Colonic mucosa (tissue), 4 donors: ENCODE measurements at regions not wholly inside any gene's neighbourhood (a gene's known extent, or its start where the extent isn't known, plus 50 kb on each side); places are given as distances from the start of the nearest gene placed in this dataset.

Source experiments
- DNase-seq: peaks from one replicate; pipeline ENCODE4 v3.0.0-alpha.2; 2020
- H3K27ac ChIP-seq: fragments of 200-600 bp; one replicate; pipeline ENCODE4 v1.8.0; 2021
- H3K27me3 ChIP-seq: fragments of 200-600 bp; one replicate; pipeline ENCODE4 v1.8.0; 2021
- H3K36me3 ChIP-seq: fragments of 200-600 bp; one replicate; pipeline ENCODE4 v1.8.0; 2021
- H3K4me1 ChIP-seq: fragments of 200-600 bp; one replicate; pipeline ENCODE4 v1.8.0; 2021; ENCODE audit warnings: mild to moderate bottlenecking
- H3K4me3 ChIP-seq: fragments of 200-600 bp; one replicate; pipeline ENCODE4 v1.8.0; 2021
- H3K9ac ChIP-seq, 2 donors: one replicate each; pipeline ENCODE4 v1.7.0; 2013; ENCODE audit warnings: control low read depth in 2 of 2, low read depth in 2 of 2, low read length in 2 of 2
- H3K9me3 ChIP-seq: fragments of 200-600 bp; one replicate; pipeline ENCODE4 v1.8.0; 2021
- intact Hi-C: fragments of 100-400 bp; cut with DNase I; formaldehyde crosslinking; loops from one replicate; pipeline ENCODE4 v1.14.1; 2022
- TF ChIP-seq, protein P1 (sequence below): fragments of 200-600 bp; IDR thresholded peaks from one replicate; pipeline ENCODE4 v1.8.0; 2022; ENCODE audit warnings: antibody characterized with exemption, mild to moderate bottlenecking
- donor health status: healthy.
- donor health status: DM: no; HTN: no; CAD: no.
- donor health status: DM: no; HTN: no; CAD: no.

DNA sequence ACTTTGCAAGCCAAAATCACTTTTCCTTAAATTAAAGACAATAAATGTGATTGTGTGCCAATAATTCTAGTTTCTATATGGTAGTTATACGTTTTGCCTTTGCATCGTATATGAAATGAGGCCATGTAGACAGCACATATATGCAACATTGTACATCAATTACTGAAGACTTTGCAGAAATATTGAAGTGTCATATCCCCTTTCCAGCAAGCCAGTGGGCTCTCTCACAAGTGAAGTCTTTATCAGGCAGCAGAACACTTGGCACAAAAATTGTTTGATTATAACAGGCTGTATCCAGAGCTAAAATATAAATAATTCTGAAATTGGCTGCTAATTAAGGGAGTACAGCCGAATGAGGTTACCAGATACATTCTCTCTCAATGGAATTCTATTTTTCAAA is 588.6 kb upstream of the SEMA3D start:
- no peak for DNase-seq
- TF ChIP-seq, protein P1, sequence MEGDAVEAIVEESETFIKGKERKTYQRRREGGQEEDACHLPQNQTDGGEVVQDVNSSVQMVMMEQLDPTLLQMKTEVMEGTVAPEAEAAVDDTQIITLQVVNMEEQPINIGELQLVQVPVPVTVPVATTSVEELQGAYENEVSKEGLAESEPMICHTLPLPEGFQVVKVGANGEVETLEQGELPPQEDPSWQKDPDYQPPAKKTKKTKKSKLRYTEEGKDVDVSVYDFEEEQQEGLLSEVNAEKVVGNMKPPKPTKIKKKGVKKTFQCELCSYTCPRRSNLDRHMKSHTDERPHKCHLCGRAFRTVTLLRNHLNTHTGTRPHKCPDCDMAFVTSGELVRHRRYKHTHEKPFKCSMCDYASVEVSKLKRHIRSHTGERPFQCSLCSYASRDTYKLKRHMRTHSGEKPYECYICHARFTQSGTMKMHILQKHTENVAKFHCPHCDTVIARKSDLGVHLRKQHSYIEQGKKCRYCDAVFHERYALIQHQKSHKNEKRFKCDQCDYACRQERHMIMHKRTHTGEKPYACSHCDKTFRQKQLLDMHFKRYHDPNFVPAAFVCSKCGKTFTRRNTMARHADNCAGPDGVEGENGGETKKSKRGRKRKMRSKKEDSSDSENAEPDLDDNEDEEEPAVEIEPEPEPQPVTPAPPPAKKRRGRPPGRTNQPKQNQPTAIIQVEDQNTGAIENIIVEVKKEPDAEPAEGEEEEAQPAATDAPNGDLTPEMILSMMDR = no peak
- intact Hi-C loops = no loop called here
- Histone ChIP-seq H3K27ac (no peak overlapping the region), H3K4me1 (no peaks in the 10 kb centered on the region), H3K9me3 (no peaks in the 10 kb centered on the region), H3K36me3 (no peaks in the 10 kb centered on the region), H3K9ac (no peak overlapping the region), H3K4me3 (no peak overlapping the region), H3K27me3 (no peaks in the 10 kb centered on the region)

DNA sequence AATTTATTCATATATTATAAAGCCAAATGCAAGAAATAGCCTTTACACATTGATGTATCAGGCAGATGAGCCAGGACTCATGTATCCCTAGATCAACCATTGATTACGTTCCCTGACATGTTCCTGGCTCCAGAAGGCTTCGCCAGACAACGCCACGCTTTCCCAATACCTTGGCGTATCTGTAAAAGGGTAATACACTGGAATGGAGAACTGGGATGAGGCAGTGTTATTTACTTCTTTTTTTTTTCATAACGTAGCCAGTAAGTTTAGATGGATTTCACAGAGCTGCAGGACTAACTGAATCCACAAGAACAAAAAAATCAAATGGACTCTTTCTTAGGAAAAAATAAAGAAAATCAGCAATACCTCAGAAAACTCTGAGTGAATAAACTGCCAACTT is 588.1 kb upstream of the SEMA3D start:
- Histone ChIP-seq H3K4me3 (no peak overlapping the region), H3K9ac (no peak overlapping the region), H3K27ac (no peak overlapping the region), H3K36me3 (no peaks in the 10 kb centered on the region), H3K4me1 (no peaks in the 10 kb centered on the region), H3K27me3 (no peaks in the 10 kb centered on the region), H3K9me3 (no peaks in the 10 kb centered on the region)
- no peak for DNase-seq
- intact Hi-C loops = no loop called here
- TF ChIP-seq, protein P1 = no peak

DNA sequence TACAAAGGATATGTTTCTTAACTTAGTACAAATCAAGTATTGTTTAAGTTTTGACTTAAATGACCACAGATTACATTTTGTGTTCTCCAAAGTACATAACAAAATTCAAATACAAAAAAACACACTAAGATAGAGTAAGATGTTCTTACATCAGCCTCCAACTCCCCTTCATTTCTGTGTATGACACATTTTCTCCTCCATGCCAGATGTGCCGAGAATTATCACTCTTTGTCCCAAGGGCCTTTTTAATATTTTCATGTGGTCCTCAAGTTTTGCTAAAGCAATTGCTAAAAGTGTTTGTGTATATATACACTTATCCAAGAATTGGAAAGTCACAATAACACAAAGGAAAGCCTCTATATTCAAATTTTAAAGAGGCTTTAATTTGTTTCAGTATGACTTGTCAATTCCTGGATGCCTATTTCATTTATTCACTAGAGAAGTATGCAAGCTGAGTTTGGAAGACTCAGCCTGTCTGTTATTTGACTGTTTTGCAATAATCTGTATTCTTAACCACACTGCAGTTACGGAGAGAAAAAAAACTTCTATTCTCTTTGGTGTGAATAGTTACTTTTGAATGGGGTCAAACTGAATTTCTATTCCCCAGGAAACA is 586.4 kb upstream of the SEMA3D start:
- H3K36me3 ChIP-seq = no peaks in the 10 kb centered on the region
- DNase-seq = no peak

DNA sequence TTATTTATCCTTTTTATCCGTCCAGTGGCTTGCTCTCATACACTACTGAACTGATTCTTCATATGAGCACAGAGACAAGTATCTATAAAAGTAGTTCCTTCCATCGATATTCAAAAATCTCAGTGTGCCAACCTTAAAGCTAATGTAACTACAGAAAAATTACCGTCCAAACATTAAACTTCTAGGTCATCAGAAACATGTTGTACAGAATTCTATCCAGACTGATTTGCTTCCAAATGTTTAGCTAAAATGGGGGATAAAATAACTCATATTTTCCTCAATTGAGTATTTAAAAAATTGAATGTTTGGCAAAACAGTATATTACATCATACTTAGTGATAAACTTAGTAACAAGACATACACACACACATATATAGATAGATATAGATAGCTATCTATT is 584.7 kb upstream of the SEMA3D start:
- intact Hi-C loops = no loop called here
- Histone ChIP-seq H3K4me1 (no peaks in the 10 kb centered on the region), H3K9me3 (no peaks in the 10 kb centered on the region), H3K27me3 (no peaks in the 10 kb centered on the region), H3K27ac (no peak overlapping the region), H3K9ac (no peak overlapping the region), H3K4me3 (no peak overlapping the region), H3K36me3 (no peaks in the 10 kb centered on the region)
- no peak for DNase-seq
- TF ChIP-seq, protein P1 = no peak

More for the DNA sequence above, 586.4 kb upstream of the SEMA3D start:
- no peak overlapping the region for H3K9ac ChIP-seq
- H3K27me3 ChIP-seq = no peaks in the 10 kb centered on the region
- no peaks in the 10 kb centered on the region for H3K4me1 ChIP-seq
- intact Hi-C loops = no loop called here
- H3K9me3 ChIP-seq = no peaks in the 10 kb centered on the region
- TF ChIP-seq, protein P1 = no peak
- no peak overlapping the region for H3K27ac ChIP-seq
- H3K4me3 ChIP-seq = no peak overlapping the region

DNA sequence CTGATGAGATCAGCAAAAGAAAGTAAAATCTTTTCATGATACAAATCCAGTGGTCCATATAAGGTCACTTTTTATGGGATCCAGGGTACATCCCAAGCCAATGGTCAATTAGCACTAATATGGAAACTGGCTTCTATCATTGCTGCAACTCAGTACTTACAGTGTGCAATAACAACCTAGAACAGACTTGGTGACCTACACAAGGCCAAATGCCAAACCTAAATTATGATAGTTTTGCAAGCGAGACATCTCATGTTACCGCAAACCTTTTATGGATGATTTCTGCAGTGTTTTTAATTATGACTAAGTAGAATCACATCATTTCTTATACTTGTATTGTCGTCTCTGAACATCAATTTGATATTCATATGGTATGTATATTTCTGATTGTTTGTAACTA is 583.5 kb upstream of the SEMA3D start:
- H3K4me3 ChIP-seq = no peak overlapping the region
- H3K4me1 ChIP-seq = no peaks in the 10 kb centered on the region
- no peaks in the 10 kb centered on the region for H3K36me3 ChIP-seq
- no peak overlapping the region for H3K9ac ChIP-seq
- DNase-seq = no peak
- no peak overlapping the region for H3K27ac ChIP-seq
- TF ChIP-seq, protein P1 = no peak
- no peaks in the 10 kb centered on the region for H3K27me3 ChIP-seq
- H3K9me3 ChIP-seq = no peaks in the 10 kb centered on the region
- intact Hi-C loops = no loop called here
